HK-2 (cell line): ENCODE measurements at regions not wholly inside any gene's neighbourhood (a gene's known extent, or its start where the extent isn't known, plus 50 kb on each side); places are given as distances from the start of the nearest gene placed in this dataset.

Experiments
- DNase-seq: peaks from one replicate; pipeline ENCODE4 v3.0.0-alpha.2; 2018; ENCODE audit not compliant: unreplicated experiment

DNA sequence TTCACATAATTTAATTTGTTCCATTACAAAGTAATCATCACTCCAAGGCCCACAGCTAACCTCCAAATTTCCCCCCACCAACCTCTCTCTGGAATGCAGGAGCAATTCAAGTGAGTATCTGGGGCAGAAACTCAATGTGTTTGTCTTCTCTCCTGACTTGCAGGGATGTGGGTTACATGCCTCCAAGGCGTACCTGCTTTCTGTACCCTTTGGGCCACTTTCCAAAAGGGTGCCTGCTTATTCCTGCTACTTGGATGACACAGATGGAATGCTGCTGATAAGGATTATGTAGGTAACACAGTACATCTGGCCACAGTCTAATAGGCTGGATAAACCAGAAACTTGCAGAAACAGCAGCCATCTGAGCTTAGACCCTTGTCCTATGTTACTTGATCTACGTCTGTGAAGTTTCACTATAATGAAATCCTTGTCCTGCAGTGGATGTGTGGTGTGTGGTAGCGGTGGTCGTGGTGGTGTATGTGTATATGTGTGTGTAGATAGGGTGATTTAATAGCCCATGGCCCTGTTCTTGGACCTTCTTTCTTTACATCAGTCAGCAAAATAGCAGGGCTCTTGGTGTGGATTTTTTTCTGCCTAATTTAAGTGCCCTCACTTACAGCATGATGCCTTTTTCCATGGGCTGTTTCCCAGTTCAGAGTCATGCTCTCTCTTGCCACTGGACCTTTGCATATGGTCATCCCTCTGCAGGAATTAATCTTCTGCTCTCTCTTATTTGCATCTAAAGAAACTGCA, 175.9 kb downstream of the ZDHHC21 start:
- DNase-seq: no peak

DNA sequence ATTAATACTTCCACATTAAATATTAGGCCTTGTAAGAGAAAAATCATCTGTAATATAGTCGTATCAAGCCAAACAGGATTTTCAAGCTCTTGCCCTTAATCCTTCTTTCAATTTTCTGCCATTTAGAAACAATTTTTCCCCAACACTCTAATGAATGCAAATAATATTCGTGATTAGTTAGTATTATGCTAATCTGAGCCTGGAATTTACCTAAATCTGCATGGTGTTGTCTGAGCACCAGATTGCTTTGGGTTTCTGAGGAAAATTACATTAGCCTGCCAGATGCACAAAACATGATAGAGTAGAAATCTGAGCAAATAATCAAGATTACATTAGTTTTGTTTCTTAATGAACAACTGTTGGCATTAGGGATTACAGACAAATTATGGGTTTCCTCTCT, 176.6 kb downstream of the ZDHHC21 start:
- no peak for DNase-seq

DNA sequence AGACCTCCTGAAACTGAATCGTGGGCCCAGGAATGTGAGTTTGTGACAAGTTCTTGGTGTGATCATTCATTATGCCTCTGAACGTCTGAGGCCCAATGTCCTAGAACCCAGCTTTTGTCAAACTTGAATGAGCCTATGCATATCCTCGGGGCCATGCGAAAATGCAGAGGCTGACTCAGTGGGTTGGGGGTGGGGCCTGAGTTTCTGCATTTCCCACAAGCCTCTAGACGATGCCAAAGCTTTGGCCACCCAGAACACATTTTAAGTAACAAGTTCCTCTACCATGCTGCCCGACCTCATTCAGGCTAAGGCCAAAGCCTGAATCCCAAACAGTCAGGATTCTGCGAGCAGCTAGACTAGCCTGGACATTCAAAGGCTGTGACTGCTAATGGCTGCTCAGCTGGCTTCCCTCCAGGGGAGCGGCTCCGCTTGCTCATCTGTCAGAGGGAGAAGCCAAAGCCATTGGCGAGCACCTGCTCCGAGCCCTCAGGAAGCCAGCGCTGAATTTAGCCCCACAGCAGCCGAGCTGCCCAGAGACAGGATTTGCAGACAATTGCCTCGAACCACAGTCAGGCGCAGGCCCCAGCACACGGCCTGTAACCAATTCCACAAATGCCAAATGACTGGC, 177.5 kb downstream of the ZDHHC21 start:
- DNase-seq: no peak

DNA sequence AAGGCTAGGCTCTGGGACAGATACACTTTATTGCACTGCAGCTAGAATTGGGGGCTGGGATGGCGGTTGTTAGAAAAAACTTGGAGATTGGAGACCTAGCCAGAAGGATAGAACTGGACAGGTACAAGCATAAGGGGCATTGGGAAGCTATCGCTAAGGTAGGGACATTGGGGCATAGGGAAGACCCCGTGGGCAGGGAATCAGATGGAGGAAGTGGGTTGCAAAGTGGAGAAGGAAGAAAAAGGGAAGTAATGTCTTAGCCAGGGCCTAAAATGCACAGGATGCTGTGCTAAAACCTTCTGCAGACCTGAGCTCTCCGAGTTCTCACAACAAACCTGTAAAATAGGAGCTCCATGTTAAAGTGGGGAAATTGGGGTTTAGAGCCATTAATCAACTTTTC, 178.2 kb downstream of the ZDHHC21 start:
- DNase-seq: no peak

DNA sequence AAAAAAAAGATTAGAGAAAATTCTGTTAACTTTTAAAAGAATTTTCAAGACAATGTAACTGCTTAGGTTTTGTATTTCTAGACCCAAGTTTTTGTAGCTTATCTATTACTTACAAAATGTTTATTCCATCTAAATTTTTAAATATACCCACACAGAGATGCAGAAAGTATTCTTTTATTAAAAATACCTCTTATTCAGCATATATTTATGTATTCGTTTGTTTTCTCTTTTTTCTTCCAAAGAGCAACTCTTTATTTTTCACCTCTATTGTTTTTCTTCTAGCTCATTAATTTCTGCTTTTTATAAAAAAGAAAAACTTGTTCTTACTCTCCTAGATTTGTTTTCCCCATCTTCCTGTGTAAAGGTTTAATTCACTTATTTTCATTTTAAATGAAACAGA, 180.3 kb downstream of the ZDHHC21 start:
- no peak for DNase-seq

DNA sequence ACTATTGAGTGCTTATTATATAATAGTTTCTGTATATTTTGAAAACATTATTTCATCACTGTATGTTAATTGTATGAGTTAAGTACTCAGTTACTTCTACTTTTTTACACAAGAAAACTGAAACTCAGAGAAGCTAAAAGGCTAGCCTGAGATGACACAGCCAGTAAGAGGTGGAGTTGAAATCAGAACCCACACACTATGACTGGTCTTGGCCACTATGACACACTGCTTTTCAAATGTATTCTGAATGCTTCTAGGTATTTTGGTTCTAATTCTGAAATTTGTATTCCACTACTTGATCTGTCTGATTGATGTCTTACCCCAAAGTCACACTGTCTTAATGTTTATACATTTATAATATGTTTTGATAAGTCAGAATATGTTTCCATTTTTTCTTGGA, 181.8 kb downstream of the ZDHHC21 start:
- no peak for DNase-seq

DNA sequence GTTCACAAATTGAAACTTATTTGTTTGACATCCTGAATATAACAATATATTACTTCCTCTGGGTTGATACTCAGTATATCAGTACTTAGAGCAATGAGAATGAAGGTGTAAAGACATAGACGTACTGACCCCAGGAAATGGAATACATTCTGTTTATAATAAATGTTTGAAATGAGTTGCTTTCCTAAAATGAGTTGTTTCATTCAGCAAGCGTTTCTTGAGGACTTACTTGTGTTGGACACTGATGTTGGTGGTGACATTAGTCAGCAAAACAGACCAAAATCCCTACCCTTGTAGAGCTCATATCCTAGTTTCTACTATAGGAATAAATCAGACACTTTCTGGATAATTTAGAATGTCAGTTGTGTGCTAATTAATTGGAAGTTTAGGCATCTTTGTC, 184.3 kb downstream of the ZDHHC21 start:
- DNase-seq: no peak

DNA sequence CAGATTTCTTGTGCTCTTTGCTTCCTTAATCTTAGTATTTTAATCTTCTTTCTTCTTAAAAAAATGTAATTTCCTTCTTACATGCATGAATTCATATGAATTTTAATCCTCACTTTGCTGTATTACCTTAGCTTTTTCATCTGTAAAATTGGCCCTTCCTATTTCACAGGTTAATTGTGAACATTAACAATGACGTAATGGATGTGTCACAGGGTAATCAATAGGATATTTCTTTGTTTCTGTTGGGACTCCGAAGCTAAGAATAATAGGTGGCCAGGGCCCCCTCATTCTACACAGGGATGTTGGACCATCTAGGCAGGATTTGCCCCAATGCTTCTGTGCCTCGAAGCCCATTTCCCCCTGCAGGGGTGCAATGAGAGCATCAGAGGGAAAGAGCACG, 187.4 kb upstream of the NFIB start:
- DNase-seq: no peak

DNA sequence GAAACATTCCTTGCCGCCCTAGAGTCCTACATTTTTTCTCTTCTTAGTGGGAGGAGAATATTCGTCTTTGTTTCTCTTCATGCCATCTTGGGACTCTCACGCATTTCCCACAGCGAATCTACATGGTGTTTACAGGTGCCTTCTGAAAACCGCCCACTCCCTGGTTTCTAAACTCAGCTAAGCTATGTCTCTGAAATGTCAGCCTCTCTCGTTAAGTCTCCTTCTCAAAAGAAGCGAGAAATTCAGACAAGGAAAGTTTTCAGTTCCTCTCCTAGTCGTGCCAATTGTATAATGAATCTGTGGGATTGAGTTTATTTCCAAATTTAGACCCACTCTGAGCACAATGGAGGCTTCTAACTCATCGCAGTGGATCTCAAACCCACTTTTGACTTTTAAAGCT, 186.8 kb upstream of the NFIB start:
- no peak for DNase-seq

DNA sequence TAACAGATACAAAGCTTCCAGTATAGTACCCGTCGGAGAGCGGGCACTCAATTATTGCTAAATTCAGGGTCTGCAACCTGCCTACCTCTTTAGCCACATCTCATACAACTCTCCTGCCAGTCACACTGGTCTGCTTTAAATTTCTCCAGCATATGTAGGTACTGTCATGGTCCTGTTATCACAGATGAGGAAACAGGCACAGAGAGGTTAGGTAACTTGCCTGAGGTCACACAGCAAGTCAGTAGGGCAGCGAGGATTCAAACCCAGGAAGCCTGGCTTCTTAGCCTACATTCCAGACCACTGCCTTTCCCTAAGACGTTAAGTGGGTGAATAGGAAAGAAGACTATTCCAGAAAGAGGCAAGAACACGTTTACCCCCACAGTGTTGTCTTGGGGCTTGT, 186.0 kb upstream of the NFIB start:
- DNase-seq: no peak

DNA sequence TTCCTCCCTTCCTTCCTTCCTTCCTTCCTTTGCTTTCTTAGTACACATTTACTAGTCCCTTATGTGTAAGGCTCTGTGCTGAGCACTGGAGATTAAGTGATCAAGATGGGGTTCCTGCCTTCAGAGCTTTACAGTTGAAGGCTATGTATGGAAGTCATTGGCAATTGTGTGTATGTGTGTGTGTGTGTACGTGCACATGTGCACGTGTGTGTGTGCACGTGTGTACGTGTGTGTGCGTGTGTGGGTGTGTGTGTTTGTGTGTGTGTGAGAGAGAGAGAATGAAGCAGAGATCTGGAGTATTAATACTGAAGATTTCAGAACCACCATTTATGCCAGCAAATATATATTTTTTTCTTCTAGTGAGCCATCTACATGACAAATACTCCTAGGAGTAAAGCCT, 184.9 kb upstream of the NFIB start:
- no peak for DNase-seq

DNA sequence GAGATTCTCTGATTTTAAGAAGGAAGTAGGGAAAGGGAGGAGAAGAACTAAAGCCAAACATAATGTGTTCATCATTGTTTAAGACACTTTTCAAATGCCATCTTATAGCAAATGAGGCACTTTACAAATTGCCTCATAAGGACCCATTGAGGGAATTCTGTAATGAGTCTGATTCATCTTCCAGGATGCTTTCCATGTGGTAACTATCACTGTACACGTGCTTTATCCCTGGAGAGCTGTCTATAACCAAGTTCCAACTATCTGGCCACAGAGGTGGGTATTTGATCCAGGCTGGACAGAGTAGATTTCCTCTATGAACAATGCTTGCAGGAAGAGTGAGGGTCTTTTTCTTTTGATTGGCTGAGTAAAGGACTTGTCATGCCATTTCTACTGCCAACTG, 183.5 kb upstream of the NFIB start:
- DNase-seq: no peak

DNA sequence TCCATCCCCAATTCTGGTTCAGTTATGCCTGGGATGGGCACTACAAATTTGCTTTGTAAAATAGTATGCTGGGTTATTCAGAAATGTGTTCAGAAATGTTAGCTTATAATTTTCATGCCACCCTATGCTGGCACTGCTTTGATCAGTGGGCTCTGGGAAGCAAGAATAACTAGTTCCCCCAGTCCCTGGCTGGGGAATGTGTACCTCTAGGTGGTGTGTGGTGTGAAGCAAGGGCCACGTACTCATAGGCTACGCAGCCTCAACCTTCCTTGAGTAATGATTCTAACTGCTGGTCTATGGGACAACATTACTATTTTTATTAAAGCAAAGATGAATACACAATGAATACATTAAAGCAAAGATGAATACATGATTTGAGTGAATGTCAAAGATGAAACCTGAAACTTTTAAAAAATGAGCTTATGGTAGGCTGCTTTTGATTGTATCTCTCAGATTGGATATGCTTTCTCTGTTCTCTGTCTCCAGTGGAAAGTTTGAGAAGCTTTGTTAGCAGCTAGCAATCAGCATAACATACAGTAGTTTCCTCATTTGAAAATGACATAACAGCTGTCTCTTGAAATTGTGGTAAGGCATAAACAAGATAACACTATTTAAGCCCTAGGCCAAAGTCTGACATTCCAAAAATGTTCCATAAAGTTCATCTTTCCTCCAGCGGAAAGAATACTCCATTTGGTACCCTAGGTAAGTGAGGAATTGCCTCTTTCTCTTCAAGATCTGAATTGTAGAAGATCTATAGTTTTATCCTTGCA, 174.7 kb upstream of the NFIB start:
- no peak for DNase-seq

DNA sequence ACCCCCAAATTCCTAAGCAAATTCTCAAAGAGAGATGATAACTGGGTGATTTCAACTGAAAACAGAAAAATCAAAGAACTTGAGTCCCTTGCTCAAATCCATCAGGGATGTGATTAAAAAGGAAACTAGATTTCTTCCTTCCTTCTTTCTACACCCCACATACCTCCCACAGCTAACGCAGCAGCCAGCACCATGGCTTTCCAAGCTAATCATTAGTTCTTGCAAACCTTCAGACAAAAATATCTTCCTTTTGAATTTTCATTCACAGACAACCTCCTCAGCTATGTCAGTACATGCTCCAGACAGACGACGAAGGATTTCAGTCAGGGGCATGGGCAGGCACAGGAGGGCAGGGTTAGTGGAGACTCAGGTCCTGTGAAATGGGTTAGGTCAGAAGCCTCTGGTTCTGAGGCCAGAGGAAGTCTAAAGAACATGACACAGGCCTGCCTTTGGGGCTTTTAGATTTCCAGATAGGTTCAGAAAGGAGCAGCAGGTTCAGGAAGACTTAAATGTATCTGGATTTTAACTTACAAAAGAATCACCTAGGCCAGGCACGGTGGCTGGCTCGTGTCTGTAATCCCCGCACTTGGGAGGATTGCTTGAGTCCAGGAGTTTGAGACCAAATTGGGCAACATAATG, 173.7 kb upstream of the NFIB start:
- no peak for DNase-seq

DNA sequence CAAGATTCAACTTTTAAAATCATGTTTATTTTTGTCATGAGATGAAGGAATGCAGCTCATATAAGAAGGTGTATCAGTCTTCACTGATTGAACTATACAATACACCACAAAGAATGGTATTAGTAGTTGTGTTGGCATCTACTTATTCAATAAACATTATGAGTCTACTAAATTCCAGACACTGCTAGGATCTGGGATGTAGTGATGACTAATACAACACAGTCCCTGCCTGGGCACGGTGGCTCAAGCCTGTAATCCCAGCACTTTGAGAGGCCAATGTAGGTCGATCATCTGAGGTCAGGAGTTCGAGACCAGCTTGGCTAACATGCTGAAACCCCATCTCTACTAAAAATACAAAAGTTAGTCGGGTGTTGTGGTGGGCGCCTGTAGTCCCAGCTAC, 171.4 kb upstream of the NFIB start:
- DNase-seq: no peak

DNA sequence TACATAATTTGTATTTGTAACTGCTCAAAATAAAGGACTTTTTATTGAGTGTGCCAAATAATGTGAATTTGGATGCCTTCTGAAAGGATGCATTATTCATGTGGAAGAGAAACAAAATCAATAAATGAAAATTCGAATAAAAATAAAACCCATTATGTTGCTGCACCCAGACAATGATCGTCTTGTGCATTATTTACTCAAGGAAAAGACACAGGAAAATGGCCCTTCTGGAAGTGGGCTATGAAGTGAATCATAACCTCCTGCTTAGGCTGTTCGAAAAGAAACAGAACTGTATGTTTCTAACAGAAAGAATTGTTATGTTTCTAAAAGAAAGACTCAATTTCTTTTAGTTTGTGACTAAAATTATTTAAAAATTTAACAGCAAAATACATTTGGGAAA, 168.9 kb upstream of the NFIB start:
- no peak for DNase-seq

DNA sequence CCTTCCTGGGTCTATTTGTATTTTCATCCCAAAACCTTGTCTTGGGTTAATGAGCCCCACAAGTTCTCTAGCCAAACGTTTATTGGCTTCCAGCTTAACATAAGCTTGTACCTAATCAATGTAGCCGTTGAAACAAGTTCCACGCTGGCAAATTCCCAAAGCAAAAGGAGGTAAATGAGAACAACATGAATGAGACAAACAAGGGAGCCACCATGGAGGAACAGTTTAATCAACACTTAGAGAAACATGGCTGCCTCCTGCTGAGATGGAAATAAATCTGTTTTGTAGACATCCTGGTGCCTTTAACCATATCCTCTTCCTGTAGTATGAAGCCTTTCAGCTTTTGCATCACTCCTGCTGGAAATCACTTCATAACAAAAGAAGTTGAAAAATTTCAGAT, 166.6 kb upstream of the NFIB start:
- no peak for DNase-seq

DNA sequence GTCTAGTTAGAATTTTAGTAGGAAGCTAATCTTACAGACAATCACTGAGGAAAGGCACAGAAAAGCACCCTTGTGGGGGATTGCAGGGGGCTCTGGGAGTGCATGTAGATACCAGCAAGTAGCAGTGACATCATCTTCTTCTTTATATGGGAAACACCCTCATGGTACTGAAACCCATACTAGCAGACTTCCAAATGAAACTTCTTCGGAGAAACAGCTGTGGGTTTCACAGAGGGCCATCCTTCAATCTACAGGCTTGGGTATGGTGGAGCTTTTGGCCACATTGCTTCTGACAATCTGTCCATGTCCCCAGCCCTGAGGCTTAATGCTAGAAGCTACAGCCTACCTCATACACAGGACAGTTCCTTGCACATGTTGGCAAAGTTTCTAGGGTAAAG, 165.2 kb upstream of the NFIB start:
- no peak for DNase-seq

DNA sequence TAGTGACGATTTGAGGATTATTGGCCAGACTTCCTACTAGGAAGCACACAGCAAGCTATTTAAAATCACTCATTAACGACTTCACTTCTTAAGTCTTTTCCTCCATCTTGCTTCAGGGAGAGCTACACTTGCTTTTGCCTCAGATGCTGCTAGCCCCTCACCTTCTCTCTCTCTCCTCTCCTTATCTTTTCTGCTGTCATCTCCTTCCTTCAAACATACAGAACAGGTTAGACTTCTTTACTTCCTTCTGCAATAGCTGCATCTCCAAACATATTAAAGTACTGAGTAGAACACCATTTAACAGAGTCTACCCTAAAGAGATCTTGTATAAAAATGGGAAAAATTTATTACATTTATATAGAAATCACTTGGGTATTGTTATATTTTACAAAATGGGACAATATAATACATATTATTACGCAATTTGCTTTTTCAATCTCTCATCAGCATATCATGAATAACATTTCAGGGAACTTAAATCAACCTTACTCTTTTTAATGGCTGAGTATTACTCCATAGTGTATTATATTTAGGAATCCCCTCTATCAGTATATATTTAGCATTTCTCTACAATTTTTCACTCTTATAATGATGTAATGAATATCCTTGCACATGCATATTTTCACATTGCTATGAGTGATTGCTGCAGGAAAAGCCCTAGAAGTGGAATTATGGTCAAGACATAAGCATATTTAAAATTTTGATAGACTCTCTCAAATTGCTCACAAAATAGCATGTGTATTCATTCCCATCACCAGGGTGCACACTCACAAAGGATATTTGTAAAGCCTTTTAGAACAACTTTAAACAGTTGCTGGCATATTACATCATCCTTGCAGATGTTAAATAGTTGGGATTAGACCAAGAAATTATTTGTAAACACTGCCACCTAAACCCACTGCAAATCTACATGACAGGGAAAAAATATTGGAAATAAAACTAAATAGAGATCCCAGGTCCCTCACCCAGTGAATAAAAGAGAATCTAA, 164.5 kb upstream of the NFIB start:
- no peak for DNase-seq

DNA sequence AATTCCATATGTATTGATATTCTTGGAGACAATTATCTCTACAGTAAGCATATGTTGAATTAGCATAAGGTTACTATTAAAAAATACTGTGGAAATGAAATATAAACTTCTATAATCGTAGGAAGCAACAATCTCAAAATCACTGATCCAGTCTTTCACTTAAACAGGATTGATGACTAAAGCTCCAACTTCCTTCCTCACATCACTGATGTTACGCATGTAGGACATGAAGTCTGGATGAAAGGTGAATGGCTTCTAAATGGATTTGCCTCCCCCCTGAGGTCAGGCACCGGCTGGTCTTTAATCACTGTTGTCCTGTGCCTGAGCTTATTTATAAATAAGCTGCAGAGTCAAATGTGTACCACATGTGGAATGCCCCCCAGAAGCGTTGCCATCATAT, 157.1 kb upstream of the NFIB start:
- DNase-seq: no peak

DNA sequence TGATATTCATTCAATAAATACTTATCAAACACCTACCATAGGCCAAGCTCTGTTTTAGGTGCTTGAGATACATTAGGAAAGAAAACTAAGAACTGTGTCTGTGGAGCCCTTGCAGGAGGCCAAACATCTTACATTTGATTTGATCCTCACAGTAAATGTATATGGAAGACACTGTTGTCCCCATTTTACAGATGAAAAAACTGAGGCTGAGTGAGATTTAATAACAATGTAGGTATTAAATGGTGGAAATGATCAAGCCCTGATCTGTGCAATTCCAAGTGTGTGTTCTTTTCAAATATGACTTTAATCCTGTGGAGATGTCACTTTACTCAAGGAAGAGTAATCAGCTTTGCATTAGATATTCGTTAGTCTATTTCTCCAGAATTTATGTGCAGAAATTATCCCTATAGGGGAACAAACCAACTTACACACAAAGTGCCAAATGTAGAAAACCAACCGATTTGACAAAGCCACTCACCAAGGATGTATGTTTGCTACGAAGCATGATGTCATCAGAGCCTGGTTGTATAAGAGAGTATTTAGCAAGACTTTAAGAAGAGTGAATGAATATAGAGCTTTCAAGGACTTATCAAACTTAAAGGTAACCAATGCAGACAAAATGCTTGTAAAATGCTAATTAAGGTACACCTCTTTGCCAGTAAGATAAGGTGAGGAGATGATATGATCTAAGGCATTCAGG, 153.9 kb upstream of the NFIB start:
- no peak for DNase-seq
